GM12878 (cell line): ENCODE measurements at regions not wholly inside any gene's neighbourhood (a gene's known extent, or its start where the extent isn't known, plus 50 kb on each side); places are given as distances from the start of the nearest gene placed in this dataset.
"Not testable (repeated sequence)": the region's sequence is repeated elsewhere in the genome, so short reads cannot be mapped to it uniquely, and the experiment has no call there.

Source experiments
- ATAC-seq: fragments of 200-7000 bp; cut with Tn5 transposase; 3 replicates; pipeline ENCODE4 v1.9.1; 2020; ENCODE audit warnings: mild to moderate bottlenecking, moderate library complexity
- BruUV-seq: library from RNA; stranded (reverse); fragments of 400-500 nt; replicated peaks from 2 replicates; lab custom pipeline; 2021; lab: Mats Ljungman, UMichigan
- CTCF ChIA-PET: fragments of 300-600 bp; sonication (Branson Sonifier 250); formaldehyde crosslinking; extraction: SDS; loops from one replicate; lab custom pipeline; 2021; ENCODE audit warnings: inconsistent platforms; lab: Yijun Ruan, JAX
- POLR2A ChIA-PET: fragments of 350-600 bp; formaldehyde crosslinking; extraction: SDS; loops from one replicate; lab custom pipeline; 2021; ENCODE audit warnings: inconsistent platforms; lab: Charles Lee
- RAD21 ChIA-PET: fragments of 300-600 bp; sonication (Branson Sonifier 250); formaldehyde crosslinking; loops from one replicate; lab custom pipeline; 2023; ENCODE audit warnings: antibody characterized with exemption; ENCODE audit not compliant: unreplicated experiment; lab: Charles Lee
- SMC1A ChIA-PET: fragments of 300-600 bp; sonication (Branson Sonifier 250); formaldehyde crosslinking; loops from one replicate; lab custom pipeline; 2023; ENCODE audit not compliant: unreplicated experiment, uncharacterized antibody; lab: Charles Lee
- DNase-seq: peaks from one replicate; pipeline ENCODE4 v3.0.0-alpha.2; 2011; ENCODE audit warnings: low read depth, low spot score
- FAIRE-seq: peaks from 3 replicates; lab custom pipeline; 2011; peaks lifted over from hg19 to GRCh38; lab: Jason Lieb, UNC
- H2AFZ ChIP-seq: 2 replicates; pipeline ENCODE4 v1.6.0; 2011; ENCODE audit warnings: low read depth, low read length, control low read depth; ENCODE audit not compliant: control insufficient read depth
- H3K27ac ChIP-seq: 2 replicates; pipeline ENCODE4 v1.5.1; 2011; ENCODE audit warnings: control low read depth; ENCODE audit not compliant: control insufficient read depth, insufficient read depth
- H3K27me3 ChIP-seq, 2 experiments: replicated peaks in 1 of 2; 2 replicates each; pipeline versions ENCODE4 v1.6.0 to v1.6.1; 2011; ENCODE audit warnings: low read length in 1 of 2; ENCODE audit not compliant: control insufficient read depth in 2 of 2, insufficient read depth in 2 of 2
- H3K36me3 ChIP-seq, 2 experiments: 2 replicates each; pipeline ENCODE4 v1.5.1; 2011; ENCODE audit warnings: low read length in 1 of 2; ENCODE audit not compliant: control insufficient read depth in 2 of 2, insufficient read depth in 2 of 2
- H3K4me1 ChIP-seq: 2 replicates; pipeline ENCODE4 v1.6.1; 2011; ENCODE audit warnings: mild to moderate bottlenecking, low read length, moderate library complexity, mixed read lengths; ENCODE audit not compliant: control insufficient read depth, insufficient read depth
- H3K4me2 ChIP-seq: 2 replicates; pipeline ENCODE4 v1.6.0; 2011; ENCODE audit warnings: control low read depth; ENCODE audit not compliant: control insufficient read depth, insufficient read depth
- H3K4me3 ChIP-seq: fragments of 200-600 bp; sonication (generic); 2 replicates; pipeline ENCODE4 v1.5.1; 2016
- H3K79me2 ChIP-seq: 2 replicates; pipeline ENCODE4 v1.6.0; 2011; ENCODE audit warnings: low read length; ENCODE audit not compliant: control insufficient read depth, insufficient read depth
- H3K9ac ChIP-seq: 2 replicates; pipeline ENCODE4 v1.8.0; 2011; ENCODE audit warnings: low read length, control low read depth, mixed read lengths; ENCODE audit not compliant: control insufficient read depth, insufficient read depth
- H3K9me3 ChIP-seq: replicated peaks from 3 replicates; pipeline ENCODE4 v1.5.1; 2011; ENCODE audit warnings: mild to moderate bottlenecking, low read length; ENCODE audit not compliant: control insufficient read depth, insufficient read depth
- H4K20me1 ChIP-seq: 2 replicates; pipeline ENCODE4 v1.6.0; 2011; ENCODE audit not compliant: control insufficient read depth, insufficient read depth
- CBX5 ChIP-seq: sonication (generic); IDR thresholded peaks from 2 replicates; pipeline ENCODE4 v1.6.1; 2016; ENCODE audit warnings: low read depth, moderate library complexity, mild to moderate bottlenecking, inconsistent platforms
- PKNOX1 ChIP-seq: fragments of 450-650 bp; IDR thresholded peaks from 2 replicates; pipeline ENCODE4 v1.6.1; 2016; ENCODE audit warnings: mild to moderate bottlenecking
- RELA ChIP-seq: fragments of 450-650 bp; IDR thresholded peaks from 2 replicates; pipeline ENCODE4 v1.8.0; 2014; ENCODE audit warnings: borderline replicate concordance; ENCODE audit not compliant: partially characterized antibody
- WGBS: methylation state at CpG from one replicate; pipeline ENCODE4 v1.1.6; 2016; ENCODE audit warnings: low lambda C conversion rate; ENCODE audit not compliant: insufficient replicate concordance, insufficient coverage; ENCODE audit errors: missing lambda C conversion rate; 5-methylcytosine and 5-hydroxymethylcytosine counted together
- in situ Hi-C: fragments of 300-500 bp; cut with MboI; formaldehyde crosslinking; loops from 9 replicates; pipeline ENCODE4 v1.14.3; 2018; ENCODE audit warnings: mixed read lengths
- intact Hi-C: fragments of 100-400 bp; cut with micrococcal nuclease; formaldehyde crosslinking; loops from one replicate; pipeline ENCODE4 v1.14.2; 2022; ENCODE audit not compliant: unreplicated experiment
- TF ChIP-seq, protein P1 (sequence below): fragments of 150-350 bp; IDR thresholded peaks from 2 replicates; pipeline ENCODE4 v1.6.1; 2014; ENCODE audit warnings: mild to moderate bottlenecking, low read depth, low read length

GRCh38 chr1:219413536-219413935 lies 199.4 kb downstream of the ZC3H11B start (continued):
- TF ChIP-seq, protein P1, sequence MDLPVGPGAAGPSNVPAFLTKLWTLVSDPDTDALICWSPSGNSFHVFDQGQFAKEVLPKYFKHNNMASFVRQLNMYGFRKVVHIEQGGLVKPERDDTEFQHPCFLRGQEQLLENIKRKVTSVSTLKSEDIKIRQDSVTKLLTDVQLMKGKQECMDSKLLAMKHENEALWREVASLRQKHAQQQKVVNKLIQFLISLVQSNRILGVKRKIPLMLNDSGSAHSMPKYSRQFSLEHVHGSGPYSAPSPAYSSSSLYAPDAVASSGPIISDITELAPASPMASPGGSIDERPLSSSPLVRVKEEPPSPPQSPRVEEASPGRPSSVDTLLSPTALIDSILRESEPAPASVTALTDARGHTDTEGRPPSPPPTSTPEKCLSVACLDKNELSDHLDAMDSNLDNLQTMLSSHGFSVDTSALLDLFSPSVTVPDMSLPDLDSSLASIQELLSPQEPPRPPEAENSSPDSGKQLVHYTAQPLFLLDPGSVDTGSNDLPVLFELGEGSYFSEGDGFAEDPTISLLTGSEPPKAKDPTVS = no peak

DNA sequence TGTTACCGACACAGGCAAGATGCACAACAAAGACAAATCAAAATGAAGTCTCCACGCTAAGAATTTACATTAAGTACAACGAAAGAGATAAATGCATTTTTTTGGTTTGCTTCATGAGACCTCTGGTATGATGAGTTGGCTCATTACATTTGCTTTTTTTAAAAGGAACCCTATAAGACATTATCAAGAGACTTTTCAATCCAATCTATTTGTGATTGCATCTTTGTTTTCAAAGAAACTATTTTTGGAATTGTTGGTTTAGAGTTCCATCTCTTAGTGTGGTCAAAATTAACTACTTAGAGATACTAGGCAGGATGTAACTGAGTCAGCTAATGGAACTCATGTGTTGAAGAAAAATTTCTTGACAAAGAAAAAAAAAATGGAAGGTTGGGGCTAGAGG lies 200.1 kb downstream of the ZC3H11B start:
- Histone ChIP-seq H3K27ac (no peak overlapping the region), H3K4me1 (no peaks in the 10 kb centered on the region), H3K4me3 (no peak overlapping the region), H2AFZ (no peak overlapping the region), H3K27me3 (no peaks in the 10 kb centered on the region), H4K20me1 (no peaks in the 10 kb centered on the region), H3K9me3 (no peaks in the 10 kb centered on the region), H3K36me3 (no peaks in the 10 kb centered on the region), H3K79me2 (no peaks in the 10 kb centered on the region), H3K4me2 (no peak overlapping the region), H3K9ac (no peak overlapping the region)
- TF ChIP-seq CBX5 (no peak), PKNOX1 (no peak), RELA (no peak)
- RAD21 ChIA-PET = no interaction called here
- no peak for ATAC-seq
- in situ Hi-C loops (no loop called here), intact Hi-C loops (loop anchor here (10.0 kb wide), 1 partner anchor 392 kb away; no protein-coding TSS in a partner anchor)
- no peak for DNase-seq
- SMC1A ChIA-PET = interaction anchor here (2.1 kb wide), 1 partner anchor 27 kb away, joined by 4 read pairs; no protein-coding TSS in a partner anchor
- POLR2A ChIA-PET = no interaction called here
- peak; percentile 23 for FAIRE-seq
- BruUV-seq = no TSS peak
- CTCF ChIA-PET = no interaction called here
- WGBS = 81% methylated on average over 3 of the region's 3 CpGs

- H4K20me1 ChIP-seq, ATAC-seq, H3K79me2 ChIP-seq, H3K9me3 ChIP-seq, H3K9ac ChIP-seq, H3K4me3 ChIP-seq, BruUV-seq, FAIRE-seq, H3K27me3 ChIP-seq, H3K27ac ChIP-seq, POLR2A ChIA-PET, H3K4me2 ChIP-seq, CTCF ChIA-PET, RAD21 ChIA-PET, DNase-seq, H3K36me3 ChIP-seq, H3K4me1 ChIP-seq, H2AFZ ChIP-seq, in situ Hi-C loops: not testable (repeated sequence)
- 65% methylated on average over 14 of the region's 22 CpGs for WGBS
- SMC1A ChIA-PET = interaction anchor here (2.1 kb wide), 1 partner anchor 25 kb away, joined by 4 read pairs; no protein-coding TSS in a partner anchor
- intact Hi-C loops = loop anchor here (10.0 kb wide), 1 partner anchor 394 kb away; no protein-coding TSS in a partner anchor
These were observed 202.2 kb downstream of the ZC3H11B start for GRCh38 chr1:219410721-219411120.
